ENCODE measurements at regions not wholly inside any gene's neighbourhood (a gene's known extent, or its start where the extent isn't known, plus 50 kb on each side); places are given as distances from the start of the nearest gene placed in this dataset.
"Not testable (repeated sequence)": the region's sequence is repeated elsewhere in the genome, so short reads cannot be mapped to it uniquely, and the experiment has no call there.

GRCh38 chr10:43853369-43853768 is 204.7 kb upstream of the ZNF32 start:
- no peak for DNase-seq (ENCODE audit: low read depth)

- DNase-seq (ENCODE audit: low read depth) = no peak
These were observed 204.0 kb upstream of the ZNF32 start for GRCh38 chr10:43852644-43853214.

GRCh38 chr10:43852149-43852548 is 203.5 kb upstream of the ZNF32 start:
- no peak for DNase-seq (ENCODE audit: low read depth)

GRCh38 chr10:43851030-43851429 is 202.3 kb upstream of the ZNF32 start:
- DNase-seq (ENCODE audit: low read depth) = no peak

GRCh38 chr10:43849551-43849950 is 200.9 kb upstream of the ZNF32 start:
- DNase-seq (ENCODE audit: low read depth) = no peak

- no peak for DNase-seq (ENCODE audit: low read depth)
These were observed 198.3 kb upstream of the ZNF32 start for GRCh38 chr10:43846968-43847367.

GRCh38 chr10:43846187-43846680 is 197.6 kb upstream of the ZNF32 start:
- DNase-seq (ENCODE audit: low read depth) = no peak

GRCh38 chr10:43845121-43845520 is 196.4 kb upstream of the ZNF32 start:
- no peak for DNase-seq (ENCODE audit: low read depth)

GRCh38 chr10:43844221-43844620 is 195.5 kb upstream of the ZNF32 start:
- DNase-seq (ENCODE audit: low read depth) = no peak

- no peak for DNase-seq (ENCODE audit: low read depth)
These were observed 194.8 kb upstream of the ZNF32 start for GRCh38 chr10:43843321-43844101.

GRCh38 chr10:43842496-43842895 is 193.8 kb upstream of the ZNF32 start:
- DNase-seq (ENCODE audit: low read depth) = no peak

- DNase-seq (ENCODE audit: low read depth) = no peak
These were observed 193.4 kb upstream of the ZNF32 start for GRCh38 chr10:43842072-43842471.

- DNase-seq (ENCODE audit: low read depth) = no peak
These were observed 191.3 kb upstream of the ZNF32 start for GRCh38 chr10:43839973-43840372.

- not testable (repeated sequence) for DNase-seq (ENCODE audit: low read depth)
These were observed 186.1 kb upstream of the ZNF32 start for GRCh38 chr10:43834751-43835150.

- no peak for DNase-seq (ENCODE audit: low read depth)
These were observed 179.2 kb upstream of the ZNF32 start for GRCh38 chr10:43827853-43828252.

GRCh38 chr10:43825984-43826383 is 177.3 kb upstream of the ZNF32 start:
- DNase-seq (ENCODE audit: low read depth) = no peak

GRCh38 chr10:43825421-43825820 is 176.7 kb upstream of the ZNF32 start:
- DNase-seq (ENCODE audit: low read depth) = no peak

- no peak for DNase-seq (ENCODE audit: low read depth)
These were observed 176.3 kb upstream of the ZNF32 start for GRCh38 chr10:43824934-43825333.

- DNase-seq (ENCODE audit: low read depth) = no peak
These were observed 174.2 kb upstream of the ZNF32 start for GRCh38 chr10:43822631-43823580.

- DNase-seq (ENCODE audit: low read depth) = no peak
These were observed 172.4 kb upstream of the ZNF32 start for GRCh38 chr10:43821103-43821502.

GRCh38 chr10:43820663-43821062 is 172.0 kb upstream of the ZNF32 start:
- DNase-seq (ENCODE audit: low read depth) = no peak

GRCh38 chr10:43819464-43820230 is 171.0 kb upstream of the ZNF32 start:
- DNase-seq (ENCODE audit: low read depth) = no peak

Data from stimulated activated CD8-positive, alpha-beta memory T cell treated with anti-CD3 and anti-CD28 coated beads, Interleukin-7, amount 100 ng/mL, for 24 hours (primary cell).